GM18511 (cell line): ENCODE measurements at regions not wholly inside any gene's neighbourhood (a gene's known extent, or its start where the extent isn't known, plus 50 kb on each side); places are given as distances from the start of the nearest gene placed in this dataset.

Experiments used
- ATAC-seq: cut with Tn5 transposase; IDR thresholded peaks from one replicate; pipeline ENCODE4 v1.9.1; 2021; ENCODE audit warnings: mild to moderate bottlenecking, moderate library complexity; ENCODE audit not compliant: unreplicated experiment

GRCh38 chr13:40161351-40161810 is 505.1 kb downstream of the FOXO1 start:
- no peak for ATAC-seq

GRCh38 chr13:40161931-40162330 is 504.5 kb downstream of the FOXO1 start:
- ATAC-seq = no peak

- no peak for ATAC-seq
Measured at GRCh38 chr13:40163066-40164000, 503.1 kb downstream of the FOXO1 start.

- no peak for ATAC-seq
Measured at GRCh38 chr13:40164133-40164532, 502.3 kb downstream of the FOXO1 start.

GRCh38 chr13:40165316-40165932 is 501.0 kb downstream of the FOXO1 start:
- no peak for ATAC-seq

- no peak for ATAC-seq
Measured at GRCh38 chr13:40167327-40167726, 499.1 kb downstream of the FOXO1 start.

GRCh38 chr13:40168425-40169166 is 497.8 kb downstream of the FOXO1 start:
- ATAC-seq = no peak

- ATAC-seq = no peak
Measured at GRCh38 chr13:40169476-40169875, 497.0 kb downstream of the FOXO1 start.

- no peak for ATAC-seq
Measured at GRCh38 chr13:40170091-40170490, 496.4 kb downstream of the FOXO1 start.

GRCh38 chr13:40170982-40171381 is 495.5 kb downstream of the FOXO1 start:
- no peak for ATAC-seq

GRCh38 chr13:40171566-40171965 is 494.9 kb downstream of the FOXO1 start:
- ATAC-seq = no peak

GRCh38 chr13:40172149-40172591 is 494.3 kb downstream of the FOXO1 start:
- ATAC-seq = no peak

GRCh38 chr13:40172878-40173277 is 493.6 kb downstream of the FOXO1 start:
- no peak for ATAC-seq

- ATAC-seq = no peak
Measured at GRCh38 chr13:40175639-40176038, 490.8 kb downstream of the FOXO1 start.

- ATAC-seq = no peak
Measured at GRCh38 chr13:40176242-40176641, 490.2 kb downstream of the FOXO1 start.

GRCh38 chr13:40178130-40178529 is 488.3 kb downstream of the FOXO1 start:
- ATAC-seq = no peak

GRCh38 chr13:40179445-40180281 is 486.8 kb downstream of the FOXO1 start:
- ATAC-seq = no peak

- ATAC-seq = no peak
Measured at GRCh38 chr13:40180776-40181175, 485.7 kb downstream of the FOXO1 start.

- no peak for ATAC-seq
Measured at GRCh38 chr13:40181203-40181845, 485.1 kb downstream of the FOXO1 start.

GRCh38 chr13:40182591-40182990 is 483.9 kb downstream of the FOXO1 start:
- no peak for ATAC-seq
